ENCODE measurements at regions not wholly inside any gene's neighbourhood (a gene's known extent, or its start where the extent isn't known, plus 50 kb on each side); places are given as distances from the start of the nearest gene placed in this dataset.

- TF ChIP-seq EZH2 (IDR thresholded peaks at IDR 0.05; ENCODE audit: insufficient read depth, poor library complexity, severe bottlenecking) (no peak), EZH2phosphoT487 (IDR thresholded peaks at IDR 0.05; ENCODE audit: insufficient read depth, low read depth) (no peak)
Observed at GRCh38 chr6:167229586-167229985, 61.5 kb upstream of the UNC93A start.

Measured in GM23248 (cell line).